Kidney (tissue), 13 donors: ENCODE measurements at regions not wholly inside any gene's neighbourhood (a gene's known extent, or its start where the extent isn't known, plus 50 kb on each side); places are given as distances from the start of the nearest gene placed in this dataset.

Experiments
- DNase-seq, 5 donors: peaks; one replicate each; pipeline ENCODE4 v3.0.0-alpha.2; 2013 to 2020
- FAIRE-seq: peaks from 2 replicates; lab custom pipeline; 2012; peaks lifted over from hg19 to GRCh38; lab: Jason Lieb, UNC
- H3K27ac ChIP-seq, 2 donors: one replicate each; pipeline ENCODE4 v1.7.0; 2013; ENCODE audit warnings: low read depth in 2 of 2, low read length in 2 of 2, inconsistent platforms in 1 of 2
- H3K27me3 ChIP-seq: one replicate; pipeline ENCODE4 v1.7.1; 2013; ENCODE audit warnings: low read length, inconsistent platforms; ENCODE audit not compliant: control insufficient read depth, insufficient read depth
- H3K36me3 ChIP-seq, 3 donors: one replicate each; pipeline versions ENCODE4 v1.7.0 to v1.7.1; 2013; ENCODE audit warnings: low read length in 3 of 3, control low read depth in 1 of 3, inconsistent platforms in 1 of 3; ENCODE audit not compliant: insufficient read depth in 3 of 3, control insufficient read depth in 2 of 3
- H3K4me1 ChIP-seq, 3 donors: one replicate each; pipeline versions ENCODE4 v1.7.0 to v1.7.1; 2013; ENCODE audit warnings: low read length in 3 of 3, inconsistent platforms in 1 of 3, low read depth in 1 of 3; ENCODE audit not compliant: control insufficient read depth in 2 of 3, insufficient read depth in 2 of 3
- H3K4me3 ChIP-seq, 3 donors: one replicate each; pipeline versions ENCODE4 v1.7.0 to v1.8.1; 2013; ENCODE audit warnings: low read length in 3 of 3, control low read depth in 1 of 3, inconsistent platforms in 1 of 3
- H3K9ac ChIP-seq, 3 donors: one replicate each; pipeline versions ENCODE4 v1.7.0 to v1.7.1; 2013; ENCODE audit warnings: low read length in 3 of 3, control low read depth in 1 of 3, inconsistent platforms in 1 of 3
- H3K9me3 ChIP-seq, 3 donors: one replicate each; pipeline versions ENCODE4 v1.7.0 to v1.7.1; 2013; ENCODE audit warnings: low read length in 3 of 3, control low read depth in 1 of 3, inconsistent platforms in 1 of 3; ENCODE audit not compliant: control insufficient read depth in 2 of 3, insufficient read depth in 1 of 3
- CTCF ChIP-seq: IDR thresholded peaks from 3 replicates; pipeline ENCODE4 v1.5.1; 2012; ENCODE audit warnings: mild to moderate bottlenecking, moderate library complexity, borderline replicate concordance; ENCODE audit not compliant: insufficient read depth; ENCODE audit errors: extremely low read depth
- intact Hi-C: fragments of 100-400 bp; cut with DNase I; formaldehyde crosslinking; loops from one replicate; pipeline ENCODE4 v1.11.1; 2022
- donor health status: control.
- donor health status: control.
- donor health status: control.
- donor health status: control.
- donor health status: control.
- donor health status: DM: yes; HTN: yes; CAD: no.
- donor health status: Normal renal cell carcinoma (clear cell type).

DNA sequence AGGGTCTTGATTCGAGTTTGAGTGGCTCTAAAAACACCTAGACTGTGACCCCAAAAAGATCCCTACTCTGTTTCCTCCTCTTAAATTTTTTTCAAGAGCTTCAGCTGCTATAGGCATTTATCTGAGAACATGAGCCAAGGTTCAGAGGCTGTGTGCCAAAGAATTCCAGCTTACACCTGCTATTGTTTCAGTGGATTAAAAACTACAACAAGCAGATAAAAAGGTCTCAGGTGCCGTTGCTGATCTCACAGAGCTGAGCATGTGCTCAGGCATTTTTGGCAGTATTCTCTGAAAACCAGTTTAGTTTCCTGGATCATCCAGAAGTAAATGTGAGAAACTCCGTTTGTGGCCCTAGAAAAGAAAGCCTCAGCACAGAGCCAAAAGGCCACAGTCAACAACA is 349.2 kb downstream of the DEPDC1B start:
- no peak for TF ChIP-seq CTCF
- Histone ChIP-seq H3K4me1 (peaks cover 0 to 7% (median 3%) of the 10 kb centered on the region in 3 donors), H3K27ac (no peak overlapping the region)

GRCh38 chr5:60349891-60350415 is 350.0 kb downstream of the DEPDC1B start:
- intact Hi-C loops = no loop called here
- Histone ChIP-seq H3K36me3 (no peaks in the 10 kb centered on the region), H3K9me3 (no peaks in the 10 kb centered on the region), H3K9ac (no peak overlapping the region), H3K27ac (no peak overlapping the region), H3K27me3 (no peaks in the 10 kb centered on the region), H3K4me1 (peaks cover 0 to 2% (median 0%) of the 10 kb centered on the region in 3 donors), H3K4me3 (no peak overlapping the region)
- DNase-seq = no peak
- FAIRE-seq = no peak
- no peak for TF ChIP-seq CTCF

More for the DNA sequence above, 349.2 kb downstream of the DEPDC1B start:
- Histone ChIP-seq H3K4me3 (no peak overlapping the region), H3K9ac (no peak overlapping the region), H3K9me3 (no peaks in the 10 kb centered on the region), H3K36me3 (no peaks in the 10 kb centered on the region), H3K27me3 (no peaks in the 10 kb centered on the region)
- DNase-seq (no peak), FAIRE-seq (no peak)
- intact Hi-C loops = no loop called here

GRCh38 chr5:60346393-60346792 is 353.6 kb downstream of the DEPDC1B start:
- no peak for TF ChIP-seq CTCF
- intact Hi-C loops = no loop called here

DNA sequence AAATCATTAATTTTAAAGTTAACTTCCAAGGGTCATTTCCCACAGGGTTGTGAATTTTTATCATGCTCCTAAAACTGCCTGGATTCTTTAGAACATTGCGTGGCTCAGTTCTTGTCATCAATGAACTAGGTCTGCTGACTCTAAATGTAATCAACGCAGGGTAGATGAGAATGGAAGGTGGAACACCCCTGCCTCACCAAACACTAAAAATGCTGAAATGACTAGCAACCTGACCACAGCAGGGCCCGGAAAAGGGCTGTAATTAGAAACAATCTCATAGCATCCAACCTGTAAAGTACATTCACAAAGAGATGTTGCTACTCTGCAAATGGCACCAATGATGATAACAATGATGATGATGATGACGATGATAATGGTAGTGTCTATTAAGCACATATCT is 356.9 kb downstream of the DEPDC1B start:
- Histone ChIP-seq H3K9me3 (no peaks in the 10 kb centered on the region), H3K36me3 (no peaks in the 10 kb centered on the region), H3K27me3 (no peaks in the 10 kb centered on the region), H3K27ac (no peak overlapping the region), H3K4me1 (peaks cover 0 to 4% (median 0%) of the 10 kb centered on the region in 3 donors), H3K9ac (no peak overlapping the region), H3K4me3 (no peak overlapping the region)
- FAIRE-seq (no peak), DNase-seq (no peak)
- no peak for TF ChIP-seq CTCF
- intact Hi-C loops = no loop called here

More at GRCh38 chr5:60346393-60346792, 353.6 kb downstream of the DEPDC1B start:
- Histone ChIP-seq H3K27me3 (no peaks in the 10 kb centered on the region), H3K9ac (no peak overlapping the region), H3K9me3 (no peaks in the 10 kb centered on the region), H3K4me1 (peaks cover 0 to 2% (median 0%) of the 10 kb centered on the region in 3 donors), H3K27ac (no peak overlapping the region), H3K4me3 (no peak overlapping the region), H3K36me3 (no peaks in the 10 kb centered on the region)
- no peak for DNase-seq
- FAIRE-seq = no peak
